Bronchial epithelial cell (primary cell): ENCODE measurements at regions not wholly inside any gene's neighbourhood (a gene's known extent, or its start where the extent isn't known, plus 50 kb on each side); places are given as distances from the start of the nearest gene placed in this dataset.
A peak's percentile ranks its signal among the peaks of the same experiment; 100 is the strongest.

Experiments used
- DNase-seq: peaks from one replicate; pipeline ENCODE4 v3.0.0-alpha.2; 2010; ENCODE audit warnings: low read depth
- FAIRE-seq: peaks from 2 replicates; lab custom pipeline; 2011; peaks lifted over from hg19 to GRCh38; lab: Jason Lieb, UNC
- H3K27me3 ChIP-seq: 2 replicates; pipeline ENCODE4 v1.5.1; 2011; ENCODE audit warnings: low read length; ENCODE audit not compliant: control insufficient read depth, insufficient read depth
- H3K36me3 ChIP-seq: 2 replicates; pipeline ENCODE4 v1.5.1; 2011; ENCODE audit warnings: low read length; ENCODE audit not compliant: control insufficient read depth, insufficient read depth
- H3K4me3 ChIP-seq: 2 replicates; pipeline ENCODE4 v1.5.1; 2011; ENCODE audit warnings: mild to moderate bottlenecking, low read depth, low read length, control low read depth
- TF ChIP-seq, protein P1 (sequence below): IDR thresholded peaks from 2 replicates; pipeline ENCODE4 v1.5.1; 2011; ENCODE audit warnings: mild to moderate bottlenecking, moderate library complexity, low read length, control low read depth, inconsistent platforms; ENCODE audit not compliant: insufficient read depth, severe bottlenecking

DNA sequence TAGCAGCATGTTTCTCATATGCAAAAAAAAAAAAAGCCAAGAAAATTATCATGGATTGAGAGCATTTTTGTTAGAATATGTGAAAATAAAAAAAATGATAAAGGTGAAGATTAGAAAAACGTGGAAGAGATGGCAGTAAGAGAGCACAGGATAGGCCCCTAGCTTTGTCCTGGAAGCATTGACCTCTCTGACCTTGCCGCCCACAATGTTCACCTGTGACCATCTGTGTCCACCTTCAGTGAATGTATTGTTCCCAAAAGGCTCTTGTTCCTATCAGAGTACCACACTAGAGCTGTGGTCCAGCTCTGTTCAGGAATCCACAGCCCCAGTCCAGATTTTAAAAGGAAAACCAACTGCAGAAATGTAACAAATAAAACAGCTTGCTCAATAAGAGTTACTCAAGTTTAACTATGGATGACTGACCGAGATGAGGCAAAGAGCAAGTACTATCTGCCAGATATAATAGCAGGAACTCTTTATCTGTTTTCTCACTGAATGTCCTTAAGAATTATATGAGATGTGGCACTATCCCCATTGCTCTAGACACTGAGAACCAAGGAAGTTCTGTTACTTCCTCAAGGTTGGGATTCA is 287.7 kb upstream of the STXBP5 start:
- Histone ChIP-seq H3K27me3 (no peaks in the 10 kb centered on the region), H3K36me3 (no peaks in the 10 kb centered on the region), H3K4me3 (no peak overlapping the region)
- DNase-seq (no peak), FAIRE-seq (no peak)
- TF ChIP-seq, protein P1, sequence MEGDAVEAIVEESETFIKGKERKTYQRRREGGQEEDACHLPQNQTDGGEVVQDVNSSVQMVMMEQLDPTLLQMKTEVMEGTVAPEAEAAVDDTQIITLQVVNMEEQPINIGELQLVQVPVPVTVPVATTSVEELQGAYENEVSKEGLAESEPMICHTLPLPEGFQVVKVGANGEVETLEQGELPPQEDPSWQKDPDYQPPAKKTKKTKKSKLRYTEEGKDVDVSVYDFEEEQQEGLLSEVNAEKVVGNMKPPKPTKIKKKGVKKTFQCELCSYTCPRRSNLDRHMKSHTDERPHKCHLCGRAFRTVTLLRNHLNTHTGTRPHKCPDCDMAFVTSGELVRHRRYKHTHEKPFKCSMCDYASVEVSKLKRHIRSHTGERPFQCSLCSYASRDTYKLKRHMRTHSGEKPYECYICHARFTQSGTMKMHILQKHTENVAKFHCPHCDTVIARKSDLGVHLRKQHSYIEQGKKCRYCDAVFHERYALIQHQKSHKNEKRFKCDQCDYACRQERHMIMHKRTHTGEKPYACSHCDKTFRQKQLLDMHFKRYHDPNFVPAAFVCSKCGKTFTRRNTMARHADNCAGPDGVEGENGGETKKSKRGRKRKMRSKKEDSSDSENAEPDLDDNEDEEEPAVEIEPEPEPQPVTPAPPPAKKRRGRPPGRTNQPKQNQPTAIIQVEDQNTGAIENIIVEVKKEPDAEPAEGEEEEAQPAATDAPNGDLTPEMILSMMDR = no peak

DNA sequence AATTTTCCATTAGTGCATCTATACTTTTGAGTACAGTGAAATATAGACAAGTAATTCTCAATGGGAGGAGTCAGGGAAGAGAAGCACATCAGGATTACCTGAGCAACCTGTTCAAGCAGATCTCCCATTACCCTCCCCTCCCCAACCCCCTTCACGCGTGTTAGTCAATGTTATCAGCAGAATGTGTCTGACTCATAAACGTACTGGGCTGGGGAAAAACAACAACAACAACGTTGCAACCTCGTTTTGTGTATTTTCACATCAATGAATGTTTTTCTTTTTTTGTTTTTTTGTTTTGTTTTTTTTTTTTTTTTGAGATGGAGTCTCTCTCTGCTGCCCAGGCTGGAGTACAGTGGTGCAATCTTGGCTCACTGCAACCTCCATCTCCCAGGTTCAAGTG is 287.0 kb upstream of the STXBP5 start:
- no peaks in the 10 kb centered on the region for H3K27me3 ChIP-seq
- no peaks in the 10 kb centered on the region for H3K36me3 ChIP-seq
- DNase-seq = peak; percentile 31
- H3K4me3 ChIP-seq = no peak overlapping the region
- FAIRE-seq = no peak
- TF ChIP-seq, protein P1 = no peak

DNA sequence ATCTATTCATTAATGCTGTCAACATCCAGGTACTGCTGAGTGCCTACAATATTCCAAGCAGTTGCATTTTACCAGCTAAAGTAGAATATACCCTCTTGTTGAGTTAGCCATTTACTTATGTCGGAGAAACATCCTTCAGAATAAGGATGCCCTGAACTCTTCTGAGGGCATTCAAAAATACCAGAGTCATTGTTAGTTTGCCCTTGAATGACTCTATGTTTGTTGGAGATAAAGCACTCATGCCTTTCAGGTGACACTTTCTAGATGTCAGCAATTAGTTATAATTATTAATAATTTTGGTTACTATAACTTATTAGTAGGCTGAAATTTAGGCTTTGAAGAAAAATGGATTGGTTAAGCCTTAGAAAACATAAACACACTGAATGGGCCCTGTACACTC is 286.2 kb upstream of the STXBP5 start:
- H3K27me3 ChIP-seq = no peaks in the 10 kb centered on the region
- H3K4me3 ChIP-seq = no peak overlapping the region
- no peaks in the 10 kb centered on the region for H3K36me3 ChIP-seq
- DNase-seq = no peak
- no peak for FAIRE-seq
- TF ChIP-seq, protein P1 = no peak

DNA sequence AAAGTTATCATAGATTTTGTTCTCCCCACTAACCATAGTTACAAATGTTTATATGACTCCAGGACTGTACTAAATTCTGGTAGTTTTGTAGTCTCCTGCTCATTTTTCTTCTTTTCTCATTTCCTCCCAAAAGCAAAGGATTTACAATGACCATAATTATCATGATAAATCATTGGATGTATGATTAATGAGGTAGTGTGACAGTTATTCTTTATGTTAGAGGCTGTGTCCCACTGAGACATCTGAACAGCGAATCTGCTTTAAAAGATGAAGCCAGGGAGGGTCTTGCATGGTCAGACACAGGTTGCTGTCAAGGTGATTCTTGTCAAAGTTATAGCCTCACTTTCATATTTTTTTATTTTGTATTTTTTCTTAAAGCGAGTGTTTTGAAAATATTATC is 285.2 kb upstream of the STXBP5 start:
- DNase-seq (no peak), FAIRE-seq (no peak)
- Histone ChIP-seq H3K36me3 (no peaks in the 10 kb centered on the region), H3K4me3 (no peak overlapping the region), H3K27me3 (no peaks in the 10 kb centered on the region)
- TF ChIP-seq, protein P1 = no peak

DNA sequence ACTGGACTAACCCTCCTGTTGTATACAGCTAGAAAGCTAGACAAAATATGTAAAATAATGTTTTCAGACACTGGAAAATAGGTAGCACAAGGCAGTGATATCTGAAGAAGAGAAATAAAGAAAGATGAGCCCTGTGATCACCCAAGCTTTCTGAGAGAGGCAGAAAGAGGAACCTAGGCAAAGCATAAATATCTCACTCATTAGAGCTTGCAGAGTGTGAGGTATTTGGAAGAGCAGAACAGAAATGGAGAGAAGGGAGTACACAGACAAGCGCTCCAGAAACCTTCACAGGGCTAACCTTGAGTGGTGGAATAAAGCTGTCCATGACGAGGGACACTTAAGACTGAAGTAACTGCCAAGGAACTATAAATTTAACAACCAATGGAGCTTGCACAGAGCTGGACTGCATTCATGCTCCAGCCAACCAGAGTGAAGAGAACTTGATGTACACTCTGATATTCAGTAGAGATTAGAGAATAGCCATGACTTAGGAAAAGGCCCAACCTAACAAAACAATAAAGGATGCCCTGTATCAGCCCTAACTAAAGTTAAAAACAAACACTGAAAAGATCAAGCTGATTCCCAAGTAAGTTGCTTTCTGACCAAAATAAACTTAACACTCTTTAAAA is 280.9 kb upstream of the STXBP5 start:
- no peak overlapping the region for H3K4me3 ChIP-seq
- FAIRE-seq (peak; percentile 89), DNase-seq (no peak)
- H3K36me3 ChIP-seq = no peaks in the 10 kb centered on the region
- no peaks in the 10 kb centered on the region for H3K27me3 ChIP-seq
- TF ChIP-seq, protein P1 = no peak

DNA sequence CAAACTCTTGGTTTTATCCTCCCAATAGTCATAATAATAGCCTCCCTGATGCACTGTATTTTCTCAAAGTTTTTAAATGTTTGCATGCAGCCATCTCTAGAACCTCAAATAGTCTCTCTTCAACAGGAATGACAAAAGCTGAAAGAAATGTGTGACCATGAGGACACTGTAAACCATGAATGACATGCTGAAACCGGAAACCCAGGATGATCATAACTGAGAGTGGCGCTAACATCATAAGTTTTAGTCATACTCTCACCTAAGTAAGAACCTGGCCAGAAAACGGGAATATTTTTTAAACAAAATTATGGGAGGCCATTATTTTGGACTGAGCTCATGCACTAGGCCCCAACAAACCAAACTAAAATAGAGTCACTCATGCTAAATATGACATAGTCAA is 278.4 kb upstream of the STXBP5 start:
- Histone ChIP-seq H3K36me3 (no peaks in the 10 kb centered on the region), H3K4me3 (no peak overlapping the region), H3K27me3 (no peaks in the 10 kb centered on the region)
- TF ChIP-seq, protein P1 = no peak
- no peak for DNase-seq
- FAIRE-seq = no peak
